HepG2 (cell line): ENCODE measurements at regions not wholly inside any gene's neighbourhood (a gene's known extent, or its start where the extent isn't known, plus 50 kb on each side); places are given as distances from the start of the nearest gene placed in this dataset.

Source experiments
- ATAC-seq: fragments of 200-7000 bp; cut with Tn5 transposase; 3 replicates; pipeline ENCODE4 v1.9.1; 2020; ENCODE audit warnings: mild to moderate bottlenecking, moderate library complexity
- BruUV-seq: library from RNA; stranded (reverse); fragments of 400-500 nt; replicated peaks from 2 replicates; lab custom pipeline; 2021; lab: Mats Ljungman, UMichigan
- CTCF ChIA-PET: fragments of 300-600 bp; formaldehyde crosslinking; extraction: SDS; loops from one replicate; lab custom pipeline; 2021; ENCODE audit warnings: low total read pairs, inconsistent platforms, low intra/inter-chr PET ratio; lab: Yijun Ruan, JAX
- POLR2A ChIA-PET: fragments of 350-600 bp; sonication (Branson Sonifier 250); formaldehyde crosslinking; loops from one replicate; lab custom pipeline; 2020; ENCODE audit warnings: antibody characterized with exemption, inconsistent platforms; lab: Yijun Ruan, JAX
- DNase-seq: peaks from one replicate; pipeline ENCODE4 v3.0.0-alpha.2; 2015; ENCODE audit warnings: low spot score
- FAIRE-seq: peaks from 3 replicates; lab custom pipeline; 2011; peaks lifted over from hg19 to GRCh38; lab: Jason Lieb, UNC
- H2AFZ ChIP-seq: one replicate; pipeline ENCODE4 v1.6.1; 2011; ENCODE audit warnings: low read length, inconsistent platforms
- H3K27ac ChIP-seq: fragments of 300-600 bp; 3 replicates; pipeline ENCODE4 v1.8.0; 2011; ENCODE audit warnings: mixed run types, mild to moderate bottlenecking, mixed read lengths, low read length, inconsistent platforms; ENCODE audit not compliant: insufficient read depth; ENCODE audit errors: extremely low read length
- H3K27me3 ChIP-seq, 2 experiments: fragments of 200-600 bp in 1 of 2; 2 replicates in 1 of 2; 3 replicates in 1 of 2; pipeline versions ENCODE4 v1.6.0 to v1.8.0; 2011; ENCODE audit warnings: low read length in 2 of 2, mild to moderate bottlenecking in 2 of 2, moderate library complexity in 2 of 2, inconsistent platforms in 1 of 2; ENCODE audit not compliant: insufficient read depth in 2 of 2, control insufficient read depth in 1 of 2
- H3K36me3 ChIP-seq, 2 experiments: fragments of 200-600 bp in 1 of 2; replicated peaks in 1 of 2; 2 replicates in 1 of 2; 3 replicates in 1 of 2; pipeline versions ENCODE4 v1.5.1 to v1.8.0; 2011; ENCODE audit warnings: low read length in 2 of 2, inconsistent platforms in 1 of 2; ENCODE audit not compliant: insufficient read depth in 2 of 2, control insufficient read depth in 1 of 2
- H3K4me1 ChIP-seq: 2 replicates; pipeline ENCODE4 v1.5.1; 2012; ENCODE audit warnings: low read length, inconsistent platforms; ENCODE audit not compliant: insufficient read depth
- H3K4me2 ChIP-seq: 2 replicates; pipeline ENCODE4 v1.6.0; 2011; ENCODE audit warnings: low read depth, low read length, inconsistent platforms
- H3K4me3 ChIP-seq, 3 experiments: fragments of 200-600 bp in 1 of 3; sonication (generic), shearing (Covaris generic) in 1 of 3; replicated peaks in 1 of 3; 2 replicates each; pipeline ENCODE4 v1.5.1; 2011 to 2016; ENCODE audit warnings: low read length in 3 of 3, inconsistent platforms in 2 of 3, low read depth in 2 of 3, mild to moderate bottlenecking in 2 of 3, control low read depth in 1 of 3, mixed read lengths in 1 of 3; ENCODE audit not compliant: insufficient read depth in 1 of 3
- H3K79me2 ChIP-seq: one replicate; pipeline ENCODE4 v1.6.1; 2011; ENCODE audit warnings: low read length, inconsistent platforms; ENCODE audit not compliant: insufficient read depth
- H3K9ac ChIP-seq: 2 replicates; pipeline ENCODE4 v1.6.0; 2011; ENCODE audit warnings: mild to moderate bottlenecking, low read depth, low read length, inconsistent platforms; ENCODE audit not compliant: insufficient read depth
- H3K9me3 ChIP-seq: 2 replicates; pipeline ENCODE4 v1.5.1; 2012; ENCODE audit warnings: mild to moderate bottlenecking, low read length
- H4K20me1 ChIP-seq: 2 replicates; pipeline ENCODE4 v1.6.0; 2011; ENCODE audit warnings: inconsistent platforms, mild to moderate bottlenecking, low read length, moderate library complexity; ENCODE audit not compliant: insufficient read depth
- ARID2 ChIP-seq: sonication (generic); formaldehyde crosslinking; IDR thresholded peaks from 2 replicates; pipeline ENCODE4 v1.8.1; 2022; ENCODE audit warnings: mild to moderate bottlenecking, missing genetic modification reagents, borderline replicate concordance
- ARNT ChIP-seq: fragments of 450-650 bp; IDR thresholded peaks from 2 replicates; pipeline ENCODE4 v1.6.1; 2017
- BCL6 ChIP-seq: IDR thresholded peaks from 2 replicates; pipeline ENCODE4 v1.6.1; 2016; ENCODE audit warnings: missing genetic modification reagents, missing compliant biosample characterization
- CEBPG ChIP-seq: IDR thresholded peaks from 2 replicates; pipeline ENCODE4 v1.6.1; 2016
- DBP ChIP-seq: sonication (generic); formaldehyde crosslinking; IDR thresholded peaks from 2 replicates; pipeline ENCODE4 v1.4.0; 2020; ENCODE audit warnings: missing genetic modification reagents; ENCODE audit errors: not compliant biosample characterization
- FOXK2 ChIP-seq: fragments of 450-650 bp; IDR thresholded peaks from 2 replicates; pipeline ENCODE4 v1.6.1; 2016
- HOXA3 ChIP-seq: sonication (generic); formaldehyde crosslinking; IDR thresholded peaks from 2 replicates; pipeline ENCODE4 v1.5.0; 2020; ENCODE audit warnings: missing genetic modification reagents
- HOXD1 ChIP-seq: sonication (generic); formaldehyde crosslinking; IDR thresholded peaks from 2 replicates; pipeline ENCODE4 v1.5.0; 2020; ENCODE audit warnings: missing genetic modification reagents
- KAT7 ChIP-seq: IDR thresholded peaks from 2 replicates; pipeline ENCODE4 v1.6.1; 2018; ENCODE audit warnings: borderline replicate concordance, missing compliant biosample characterization
- KAT8 ChIP-seq: IDR thresholded peaks from 2 replicates; pipeline ENCODE4 v1.6.1; 2016; ENCODE audit warnings: missing genetic modification reagents, missing compliant biosample characterization
- KDM6A ChIP-seq: IDR thresholded peaks from 2 replicates; pipeline ENCODE4 v1.6.1; 2016; ENCODE audit warnings: low read depth
- NFIC ChIP-seq: IDR thresholded peaks from 2 replicates; pipeline ENCODE4 v1.6.1; 2012; ENCODE audit warnings: mild to moderate bottlenecking, low read length, inconsistent platforms
- PRMT3 ChIP-seq: sonication (generic); formaldehyde crosslinking; IDR thresholded peaks from 2 replicates; pipeline ENCODE4 v1.8.1; 2022; ENCODE audit warnings: low read depth, mild to moderate bottlenecking, moderate library complexity, missing genetic modification reagents, borderline replicate concordance
- SRSF1 ChIP-seq: fragments of 200-400 bp; formaldehyde crosslinking; optimal IDR thresholded peaks from 2 replicates; pipeline ENCODE3; 2017; ENCODE audit warnings: mild to moderate bottlenecking, low read depth, low read length, moderate library complexity
- ZNF12 ChIP-seq: sonication (generic); formaldehyde crosslinking; IDR thresholded peaks from 2 replicates; pipeline ENCODE4 v1.5.0; 2020; ENCODE audit warnings: missing genetic modification reagents
- ZNF34 ChIP-seq: sonication (generic); formaldehyde crosslinking; IDR thresholded peaks from 2 replicates; pipeline ENCODE4 v1.4.0; 2020; ENCODE audit warnings: mild to moderate bottlenecking, missing genetic modification reagents, borderline replicate concordance
- ZNF367 ChIP-seq: sonication (generic); formaldehyde crosslinking; IDR thresholded peaks from 2 replicates; pipeline ENCODE4 v1.4.0; 2020; ENCODE audit warnings: missing genetic modification reagents, borderline replicate concordance
- ZNF441 ChIP-seq: sonication (generic); formaldehyde crosslinking; IDR thresholded peaks from 2 replicates; pipeline ENCODE4 v1.7.0; 2021; ENCODE audit warnings: missing genetic modification reagents, borderline replicate concordance
- ZNF772 ChIP-seq: sonication (generic); formaldehyde crosslinking; IDR thresholded peaks from 2 replicates; pipeline ENCODE4 v1.5.0; 2020; ENCODE audit warnings: mild to moderate bottlenecking, missing genetic modification reagents
- WGBS: methylation state at CpG from one replicate; pipeline ENCODE4 v1.1.6; 2017; ENCODE audit warnings: low lambda C conversion rate; 5-methylcytosine and 5-hydroxymethylcytosine counted together
- in situ Hi-C: cut with HindIII; loops from 2 replicates; pipeline ENCODE4 v1.10.0; 2017; ENCODE audit warnings: low pct_unique_long_range_greater_than_20kb; ENCODE audit not compliant: extremely low pct_ligation_motif_present
- intact Hi-C: fragments of 100-400 bp; cut with micrococcal nuclease; formaldehyde crosslinking; loops from one replicate; pipeline ENCODE4 v1.10.0; 2022; ENCODE audit not compliant: unreplicated experiment
- TF ChIP-seq, protein P1 (sequence below): sonication (generic); formaldehyde crosslinking; IDR thresholded peaks from 2 replicates; pipeline ENCODE4 v1.9.0; 2021; ENCODE audit warnings: missing genetic modification reagents, borderline replicate concordance
- TF ChIP-seq, protein P2 (sequence below): sonication (generic); formaldehyde crosslinking; IDR thresholded peaks from 2 replicates; pipeline ENCODE4 v1.8.0; 2022; ENCODE audit warnings: mild to moderate bottlenecking, missing genetic modification reagents, moderate library complexity
- TF ChIP-seq, protein P3 (sequence below): sonication (generic); formaldehyde crosslinking; IDR thresholded peaks from 2 replicates; pipeline ENCODE4 v1.5.0; 2020; ENCODE audit warnings: mild to moderate bottlenecking, missing genetic modification reagents

DNA sequence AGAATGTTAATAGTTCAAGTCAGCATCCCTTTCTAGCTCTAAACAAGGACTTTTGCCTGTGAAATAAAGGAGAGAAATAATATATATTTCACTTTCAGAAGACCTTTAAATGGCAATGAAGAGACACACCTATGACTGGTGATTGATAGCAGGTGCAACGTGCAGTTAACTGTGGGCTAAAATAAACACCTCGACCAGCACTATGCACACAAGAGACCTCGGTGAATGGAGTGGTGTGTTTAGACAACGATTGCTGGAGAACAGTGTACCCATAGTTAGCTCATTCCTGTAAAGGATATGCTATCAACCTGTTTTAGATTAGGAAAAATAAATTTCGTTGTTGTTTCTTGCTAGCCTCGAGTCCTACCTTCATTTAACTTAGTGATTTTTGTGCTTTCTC is 143.4 kb downstream of the NR4A2 start:
- H3K4me1 ChIP-seq: peaks cover 22% of the 10 kb centered on the region
- no peaks in the 10 kb centered on the region for H3K79me2 ChIP-seq
- in situ Hi-C loops (no loop called here), intact Hi-C loops (loop anchor here (2.0 to 5.0 kb wide), 2 partner anchors 146 to 213 kb away; no protein-coding TSS in a partner anchor)
- H3K4me2 ChIP-seq: peak overlapping the region; percentile 46
- H4K20me1 ChIP-seq: no peaks in the 10 kb centered on the region
- H3K27me3 ChIP-seq: no peaks in the 10 kb centered on the region
- DNase-seq: peak; percentile 83
- ChIA-PET POLR2A (no interaction called here), CTCF (no interaction called here)
- no peak overlapping the region; the same call in 1 of the 2 replicates for H3K9ac ChIP-seq
- peak overlapping the region; percentile 30 for H3K27ac ChIP-seq
- H3K9me3 ChIP-seq: no peaks in the 10 kb centered on the region
- no peaks in the 10 kb centered on the region for H3K36me3 ChIP-seq
- no TSS peak for BruUV-seq
- ATAC-seq: peak; percentile 100
- H3K4me3 ChIP-seq: peak overlapping the region in 1 of 3 experiments; percentile 22; a peak in 1 of 6 replicates
- WGBS: 2% methylated on average over 6 of the region's 6 CpGs
- H2AFZ ChIP-seq: no peak overlapping the region
- peak; percentile 53 for FAIRE-seq
- TF ChIP-seq PRMT3 (no peak), CEBPG (CRISPR knock-in tag) (0 out of 2 replicates have a peak, but pooled peaks have one; percentile 14), ZNF441 (CRISPR knock-in tag) (no peak), FOXK2 (no peak), BCL6 (CRISPR knock-in tag) (0 out of 2 replicates have a peak, but pooled peaks have one; percentile 46), SRSF1 (no peak), KAT7 (no peak), ZNF34 (CRISPR knock-in tag) (no peak), ARID2 (CRISPR knock-in tag) (no peak), ZNF367 (CRISPR knock-in tag) (no peak), HOXA3 (CRISPR knock-in tag) (no peak), DBP (no peak), HOXD1 (CRISPR knock-in tag) (no peak), ZNF772 (no peak), KDM6A (CRISPR knock-in tag) (no peak), NFIC (no peak), ARNT (no peak), ZNF12 (CRISPR knock-in tag) (no peak), KAT8 (no peak)
- TF ChIP-seq, protein P1, sequence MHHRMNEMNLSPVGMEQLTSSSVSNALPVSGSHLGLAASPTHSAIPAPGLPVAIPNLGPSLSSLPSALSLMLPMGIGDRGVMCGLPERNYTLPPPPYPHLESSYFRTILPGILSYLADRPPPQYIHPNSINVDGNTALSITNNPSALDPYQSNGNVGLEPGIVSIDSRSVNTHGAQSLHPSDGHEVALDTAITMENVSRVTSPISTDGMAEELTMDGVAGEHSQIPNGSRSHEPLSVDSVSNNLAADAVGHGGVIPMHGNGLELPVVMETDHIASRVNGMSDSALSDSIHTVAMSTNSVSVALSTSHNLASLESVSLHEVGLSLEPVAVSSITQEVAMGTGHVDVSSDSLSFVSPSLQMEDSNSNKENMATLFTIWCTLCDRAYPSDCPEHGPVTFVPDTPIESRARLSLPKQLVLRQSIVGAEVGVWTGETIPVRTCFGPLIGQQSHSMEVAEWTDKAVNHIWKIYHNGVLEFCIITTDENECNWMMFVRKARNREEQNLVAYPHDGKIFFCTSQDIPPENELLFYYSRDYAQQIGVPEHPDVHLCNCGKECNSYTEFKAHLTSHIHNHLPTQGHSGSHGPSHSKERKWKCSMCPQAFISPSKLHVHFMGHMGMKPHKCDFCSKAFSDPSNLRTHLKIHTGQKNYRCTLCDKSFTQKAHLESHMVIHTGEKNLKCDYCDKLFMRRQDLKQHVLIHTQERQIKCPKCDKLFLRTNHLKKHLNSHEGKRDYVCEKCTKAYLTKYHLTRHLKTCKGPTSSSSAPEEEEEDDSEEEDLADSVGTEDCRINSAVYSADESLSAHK (CRISPR knock-in tag): no peak
- TF ChIP-seq, protein P2, sequence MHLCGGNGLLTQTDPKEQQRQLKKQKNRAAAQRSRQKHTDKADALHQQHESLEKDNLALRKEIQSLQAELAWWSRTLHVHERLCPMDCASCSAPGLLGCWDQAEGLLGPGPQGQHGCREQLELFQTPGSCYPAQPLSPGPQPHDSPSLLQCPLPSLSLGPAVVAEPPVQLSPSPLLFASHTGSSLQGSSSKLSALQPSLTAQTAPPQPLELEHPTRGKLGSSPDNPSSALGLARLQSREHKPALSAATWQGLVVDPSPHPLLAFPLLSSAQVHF (CRISPR knock-in tag): no peak
- TF ChIP-seq, protein P3, sequence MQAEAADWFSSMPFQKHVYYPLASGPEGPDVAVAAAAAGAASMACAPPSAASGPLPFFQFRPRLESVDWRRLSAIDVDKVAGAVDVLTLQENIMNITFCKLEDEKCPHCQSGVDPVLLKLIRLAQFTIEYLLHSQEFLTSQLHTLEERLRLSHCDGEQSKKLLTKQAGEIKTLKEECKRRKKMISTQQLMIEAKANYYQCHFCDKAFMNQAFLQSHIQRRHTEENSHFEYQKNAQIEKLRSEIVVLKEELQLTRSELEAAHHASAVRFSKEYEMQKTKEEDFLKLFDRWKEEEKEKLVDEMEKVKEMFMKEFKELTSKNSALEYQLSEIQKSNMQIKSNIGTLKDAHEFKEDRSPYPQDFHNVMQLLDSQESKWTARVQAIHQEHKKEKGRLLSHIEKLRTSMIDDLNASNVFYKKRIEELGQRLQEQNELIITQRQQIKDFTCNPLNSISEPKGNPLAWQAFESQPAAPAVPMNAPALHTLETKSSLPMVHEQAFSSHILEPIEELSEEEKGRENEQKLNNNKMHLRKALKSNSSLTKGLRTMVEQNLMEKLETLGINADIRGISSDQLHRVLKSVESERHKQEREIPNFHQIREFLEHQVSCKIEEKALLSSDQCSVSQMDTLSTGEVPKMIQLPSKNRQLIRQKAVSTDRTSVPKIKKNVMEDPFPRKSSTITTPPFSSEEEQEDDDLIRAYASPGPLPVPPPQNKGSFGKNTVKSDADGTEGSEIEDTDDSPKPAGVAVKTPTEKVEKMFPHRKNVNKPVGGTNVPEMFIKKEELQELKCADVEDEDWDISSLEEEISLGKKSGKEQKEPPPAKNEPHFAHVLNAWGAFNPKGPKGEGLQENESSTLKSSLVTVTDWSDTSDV: no peak
